NCI-H2029 treated with DMSO at 0.1 percent for 48 hours (cell line): ENCODE measurements at regions not wholly inside any gene's neighbourhood (a gene's known extent, or its start where the extent isn't known, plus 50 kb on each side); places are given as distances from the start of the nearest gene placed in this dataset.
"Not testable (repeated sequence)": the region's sequence is repeated elsewhere in the genome, so short reads cannot be mapped to it uniquely, and the experiment has no call there.

Experiments
- DNase-seq: peaks from one replicate; lab custom pipeline; 2025; lab: John Stamatoyannopoulos, UW

DNA sequence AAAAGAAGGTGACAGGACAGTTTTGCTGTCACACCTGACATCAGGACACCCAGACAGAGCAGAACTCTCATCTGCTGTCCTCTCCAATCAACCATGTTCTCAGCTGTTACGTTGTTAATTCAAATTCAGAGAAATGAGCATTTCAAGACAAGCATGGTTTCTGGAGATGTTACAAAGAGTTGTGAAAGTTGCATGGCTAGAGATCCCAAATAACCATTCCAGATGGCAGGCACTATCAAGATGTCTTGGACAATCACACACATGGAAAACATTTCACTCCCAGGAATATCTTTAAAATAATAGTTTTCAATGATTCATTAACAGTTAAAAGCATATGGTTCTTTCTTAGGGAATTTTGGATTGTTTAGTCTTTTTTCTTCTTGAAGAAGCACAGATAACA, 533.1 kb downstream of the AGTPBP1 start:
- DNase-seq = no peak

DNA sequence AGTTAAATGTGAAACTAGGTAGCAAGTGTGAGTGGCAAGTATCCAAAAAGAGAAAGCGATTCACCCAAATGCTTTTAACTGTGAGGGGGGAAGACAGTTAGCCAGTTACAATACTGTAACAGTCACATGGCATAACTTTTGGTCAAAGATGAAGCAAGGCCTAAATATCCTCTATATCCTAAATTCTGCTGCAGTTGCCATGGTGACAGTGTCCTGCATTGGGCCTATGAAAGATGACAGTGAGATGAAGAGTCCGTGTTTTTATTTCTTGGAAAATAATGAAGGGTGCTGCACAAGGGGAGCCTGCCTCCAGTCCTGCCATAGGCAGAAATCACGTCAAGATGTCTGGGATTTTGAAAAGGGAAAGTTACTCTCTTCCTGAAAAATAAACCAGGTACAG, 534.6 kb downstream of the NTRK2 start:
- DNase-seq = no peak

- no peak for DNase-seq
These were observed 533.1 kb downstream of the NTRK2 start for GRCh38 chr9:85202596-85202995.

- peak; percentile 86 for DNase-seq
These were observed 531.3 kb downstream of the NTRK2 start for GRCh38 chr9:85200726-85201404.

DNA sequence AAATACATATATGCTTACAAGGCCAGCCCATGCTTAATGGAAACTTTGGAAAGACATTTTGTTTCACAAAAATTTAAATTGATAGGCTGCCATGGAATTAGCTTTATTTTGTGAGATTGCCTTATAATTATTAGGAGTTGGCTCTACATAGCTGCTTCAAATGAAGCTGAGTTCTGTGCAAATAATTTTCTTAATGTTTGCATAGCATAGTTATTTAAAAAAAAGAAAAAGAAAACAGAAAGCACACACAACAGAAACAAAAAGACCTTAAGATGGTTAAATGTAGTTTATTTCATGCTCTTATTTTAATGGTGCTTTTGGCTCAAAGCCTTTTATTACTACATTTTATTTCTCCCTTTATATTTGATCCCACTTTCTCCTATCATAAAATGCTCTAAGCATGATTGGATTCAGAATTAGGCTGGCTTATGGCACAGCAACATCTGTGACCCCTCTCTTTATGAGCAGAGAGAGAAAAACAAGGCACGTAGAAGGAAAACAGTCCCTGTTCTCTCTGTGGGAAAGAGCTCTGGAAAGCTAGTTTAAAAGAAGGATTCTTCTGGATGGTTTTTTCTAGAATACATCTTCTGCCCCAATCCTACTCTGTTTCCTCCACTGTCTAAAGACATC, 530.5 kb downstream of the NTRK2 start:
- DNase-seq = no peak

- DNase-seq = no peak
These were observed 523.2 kb downstream of the NTRK2 start for GRCh38 chr9:85192750-85193149.

DNA sequence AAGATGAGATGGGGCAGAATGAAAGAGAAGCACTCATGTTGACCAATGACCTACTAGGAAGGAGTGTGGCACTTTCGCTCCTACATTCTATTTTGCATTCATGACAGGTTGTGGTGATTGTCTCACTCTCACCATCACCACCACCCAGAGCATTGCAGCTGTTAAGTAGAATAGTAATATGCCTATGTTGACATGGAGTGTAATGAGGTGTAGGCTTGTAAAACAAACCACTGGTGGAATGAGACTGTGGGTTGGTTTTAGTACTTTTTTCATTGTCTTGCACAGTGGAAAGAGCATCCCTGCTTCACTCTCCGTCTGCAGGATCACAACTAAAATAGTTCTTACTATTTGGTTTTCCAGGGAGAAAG, 516.7 kb downstream of the NTRK2 start:
- no peak for DNase-seq

GRCh38 chr9:85185486-85186217, 516.1 kb downstream of the NTRK2 start:
- no peak for DNase-seq

DNA sequence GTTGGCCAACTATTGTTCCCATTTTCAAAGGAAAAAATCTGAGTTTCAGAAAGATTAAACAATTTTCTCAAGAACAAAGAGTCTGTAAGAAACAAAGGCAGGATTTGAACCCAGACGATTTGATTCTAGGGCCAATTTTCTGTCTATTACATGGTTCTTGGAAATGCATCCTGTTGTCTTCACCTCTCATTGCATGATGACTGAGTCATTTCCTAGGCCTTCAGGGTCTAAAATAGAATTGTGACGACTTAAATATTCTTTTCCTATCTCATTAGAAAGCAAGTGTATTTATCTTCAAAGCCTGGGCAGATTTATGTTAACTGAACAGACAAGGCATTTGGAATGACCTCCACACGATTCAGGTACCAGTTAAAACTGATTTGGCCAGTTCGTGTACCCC, 512.9 kb downstream of the NTRK2 start:
- DNase-seq = no peak

GRCh38 chr9:85178474-85178873, 508.9 kb downstream of the NTRK2 start:
- DNase-seq = peak; percentile 99

GRCh38 chr9:85173967-85174366, 504.4 kb downstream of the NTRK2 start:
- DNase-seq = no peak

DNA sequence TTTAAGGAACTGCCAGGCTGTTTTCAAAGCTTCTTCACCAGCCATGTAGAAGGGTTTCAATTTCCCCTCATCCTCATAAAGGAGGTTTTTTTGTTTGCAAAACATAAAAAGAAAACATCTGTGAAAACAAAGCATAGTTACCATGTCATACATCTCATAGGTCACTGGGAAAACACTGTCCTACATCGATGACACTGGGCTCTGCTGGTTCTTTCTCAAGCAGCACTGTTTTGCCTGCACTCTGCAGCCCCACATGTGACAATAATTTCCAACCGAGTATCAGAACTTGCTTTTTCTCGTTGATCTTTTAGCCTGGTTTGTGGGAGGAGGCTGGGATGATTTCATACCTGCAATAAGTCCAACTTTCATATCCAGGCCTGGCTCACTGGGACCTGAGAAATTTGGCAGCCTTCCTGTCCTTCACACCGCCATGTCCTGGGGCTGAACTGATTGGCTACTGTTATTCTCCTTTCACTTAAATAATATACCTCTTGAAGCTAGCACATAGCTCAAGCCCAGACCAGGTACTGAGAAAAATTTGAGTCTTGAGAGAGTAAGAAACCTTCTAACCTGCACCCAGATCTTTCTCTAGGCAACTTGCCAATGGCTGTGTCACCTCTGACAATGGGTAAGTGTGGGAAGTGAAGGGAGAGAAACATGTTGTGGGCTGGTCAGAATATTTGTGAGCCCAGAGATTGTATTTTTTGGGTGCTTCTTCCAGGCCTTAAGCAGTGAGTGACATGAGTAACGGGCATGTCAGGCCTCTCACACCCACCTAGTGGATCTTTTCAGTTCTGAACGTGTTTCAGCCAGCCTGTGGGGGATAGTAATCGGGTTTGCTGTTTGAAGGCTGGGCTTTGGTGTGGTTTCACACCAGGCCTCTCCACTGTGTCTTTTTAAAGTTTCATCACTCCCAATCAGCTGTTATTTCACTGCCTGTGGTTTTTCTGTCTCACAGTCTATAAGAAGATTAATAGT, 502.8 kb downstream of the NTRK2 start:
- peak; percentile 26 for DNase-seq

GRCh38 chr9:85171163-85171562, 501.6 kb downstream of the NTRK2 start:
- DNase-seq = no peak

DNA sequence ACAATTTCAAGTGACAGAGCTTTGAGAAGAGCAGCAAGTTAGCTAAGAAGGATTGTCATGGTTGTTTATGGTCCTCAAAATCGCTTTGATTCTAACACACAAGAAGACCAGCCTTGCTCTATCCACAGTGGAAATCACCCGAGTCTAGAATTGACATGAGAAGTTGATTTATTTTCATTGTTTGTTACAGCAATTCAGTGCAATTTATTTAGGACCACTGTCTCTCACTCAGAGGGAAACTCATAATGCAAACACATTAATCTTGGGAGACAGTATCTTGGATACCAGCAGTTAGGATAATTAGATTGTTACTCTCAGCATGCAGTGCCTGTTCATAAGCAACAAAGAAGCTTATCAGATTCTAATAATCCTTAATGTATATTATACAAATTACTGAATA, 498.9 kb downstream of the NTRK2 start:
- DNase-seq = no peak

DNA sequence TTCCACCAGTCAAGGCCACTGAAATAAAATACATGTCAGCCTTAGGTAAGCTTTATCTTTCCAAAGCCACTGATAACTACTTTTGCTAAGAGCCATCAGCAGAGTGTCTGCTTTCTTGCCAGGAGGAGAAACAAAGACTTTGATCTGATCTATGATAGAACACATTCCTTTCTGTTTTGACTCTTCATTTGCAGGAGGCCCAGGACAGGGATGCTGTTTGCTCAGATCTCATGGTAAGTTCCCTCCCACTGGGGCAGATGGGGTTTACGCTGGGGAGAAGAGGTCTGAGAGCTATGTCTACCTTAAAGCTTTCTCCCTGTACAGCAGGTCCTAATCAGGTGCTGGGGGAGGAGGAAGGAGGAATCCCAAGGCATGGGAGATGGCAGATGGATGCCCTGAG, 497.6 kb downstream of the NTRK2 start:
- no peak for DNase-seq

GRCh38 chr9:85163825-85164224, 494.3 kb downstream of the NTRK2 start:
- no peak for DNase-seq

- DNase-seq = no peak
These were observed 493.9 kb downstream of the NTRK2 start for GRCh38 chr9:85163415-85163814.

- no peak for DNase-seq
These were observed 493.3 kb downstream of the NTRK2 start for GRCh38 chr9:85162822-85163221.

DNA sequence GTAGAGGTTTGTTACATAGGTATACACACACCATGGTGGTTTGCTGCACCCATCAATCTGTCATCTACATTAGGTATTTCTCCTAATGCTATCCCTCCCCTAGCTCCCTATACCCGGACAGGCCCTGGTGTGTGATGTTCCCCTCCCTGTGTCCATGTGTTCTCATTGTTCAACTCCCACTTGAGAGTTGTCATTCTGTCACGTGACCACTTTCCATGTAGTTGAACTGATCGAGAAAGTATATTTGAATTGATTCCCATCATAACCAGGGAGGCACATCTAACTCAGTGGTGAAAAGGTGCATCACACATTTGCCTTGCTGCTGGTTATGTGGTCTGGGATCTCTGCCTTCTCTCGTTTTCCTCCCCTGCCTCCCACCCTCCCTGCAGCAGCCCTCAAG, 491.4 kb downstream of the NTRK2 start:
- not testable (repeated sequence) for DNase-seq

- DNase-seq = no peak
These were observed 489.0 kb downstream of the NTRK2 start for GRCh38 chr9:85158512-85158911.

DNA sequence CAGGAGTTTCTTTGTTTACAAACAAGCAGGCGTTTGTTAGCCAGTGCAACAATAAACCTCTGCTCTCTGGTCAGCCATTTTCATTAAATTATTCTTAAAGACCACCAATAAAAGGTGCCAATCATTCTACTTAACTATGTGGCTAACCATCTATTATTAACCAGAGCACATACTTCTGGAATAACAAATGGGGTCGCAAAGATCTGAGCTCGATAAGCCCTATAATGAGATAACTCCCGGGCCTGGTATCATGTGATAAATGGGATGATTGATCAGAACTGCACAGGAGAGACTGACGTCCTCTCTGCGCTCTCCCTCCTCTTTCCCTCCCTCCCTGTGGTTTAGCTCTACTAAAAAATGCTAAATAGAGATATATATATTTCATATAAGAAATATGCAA, 488.2 kb downstream of the NTRK2 start:
- DNase-seq = no peak

DNA sequence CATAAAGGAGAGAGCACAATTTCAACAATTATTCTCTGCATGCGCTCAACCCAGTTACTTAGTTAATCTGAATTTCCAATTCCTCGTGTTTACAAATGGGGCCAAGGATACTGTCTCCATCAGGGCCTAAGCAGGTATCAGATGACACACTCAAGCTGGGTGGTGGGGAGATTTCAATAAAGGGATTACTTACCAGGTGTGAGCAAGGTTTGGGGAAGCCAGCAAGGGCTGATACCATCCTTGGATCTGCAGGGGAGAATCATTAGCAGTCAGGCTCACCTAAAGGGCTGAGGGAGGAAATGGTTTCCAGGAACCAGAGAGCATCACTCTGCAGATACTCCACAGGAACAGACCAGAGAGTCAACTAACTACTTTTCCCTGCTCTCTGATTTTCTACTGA, 487.1 kb downstream of the NTRK2 start:
- DNase-seq = no peak
